Effector memory CD8-positive, alpha-beta T cell (primary cell): ENCODE measurements at regions not wholly inside any gene's neighbourhood (a gene's known extent, or its start where the extent isn't known, plus 50 kb on each side); places are given as distances from the start of the nearest gene placed in this dataset.
"Not testable (repeated sequence)": the region's sequence is repeated elsewhere in the genome, so short reads cannot be mapped to it uniquely, and the experiment has no call there.

Experiments
- ATAC-seq: fragments of 150-1000 bp; cut with Tn5 transposase; replicated peaks from 2 replicates; pipeline ENCODE4 v1.10.0; 2021; ENCODE audit warnings: mild to moderate bottlenecking, moderate library complexity
- DNase-seq, 3 experiments: peaks; one replicate each; pipeline ENCODE4 v3.0.0; 2021
- H3K27ac Mint-ChIP-seq, 2 donors: one replicate each; pipeline ENCODE4 v1.8.0; 2022; ENCODE audit warnings: mild to moderate bottlenecking in 2 of 2, mixed read lengths in 2 of 2, moderate library complexity in 2 of 2
- H3K27me3 Mint-ChIP-seq, 2 donors: one replicate each; pipeline ENCODE4 v1.8.0; 2022; ENCODE audit warnings: mixed read lengths in 2 of 2
- H3K36me3 Mint-ChIP-seq: one replicate; pipeline ENCODE4 v1.8.0; 2022; ENCODE audit warnings: mild to moderate bottlenecking, moderate library complexity, mixed read lengths; ENCODE audit not compliant: insufficient read depth
- H3K4me1 Mint-ChIP-seq, 2 donors: one replicate each; pipeline ENCODE4 v1.8.0; 2022; ENCODE audit warnings: low read depth in 2 of 2, mixed read lengths in 2 of 2
- H3K4me3 Mint-ChIP-seq, 2 donors: one replicate each; pipeline ENCODE4 v1.8.0; 2022; ENCODE audit warnings: mild to moderate bottlenecking in 2 of 2, mixed read lengths in 2 of 2, moderate library complexity in 2 of 2
- H3K9me3 Mint-ChIP-seq, 2 donors: one replicate each; pipeline ENCODE4 v1.8.0; 2022; ENCODE audit warnings: mixed read lengths in 2 of 2

GRCh38 chr12:75954041-75954440 lies 77.5 kb downstream of the PHLDA1 start:
- no peaks in the 10 kb centered on the region for H3K27me3 Mint-ChIP-seq
- H3K4me1 Mint-ChIP-seq: peaks cover 4 to 5% of the 10 kb centered on the region in 2 donors
- no peak overlapping the region for H3K4me3 Mint-ChIP-seq
- DNase-seq (no peak), ATAC-seq (no peak)
- H3K9me3 Mint-ChIP-seq: no peaks in the 10 kb centered on the region
- no peak overlapping the region for H3K27ac Mint-ChIP-seq
- no peaks in the 10 kb centered on the region for H3K36me3 Mint-ChIP-seq

DNA sequence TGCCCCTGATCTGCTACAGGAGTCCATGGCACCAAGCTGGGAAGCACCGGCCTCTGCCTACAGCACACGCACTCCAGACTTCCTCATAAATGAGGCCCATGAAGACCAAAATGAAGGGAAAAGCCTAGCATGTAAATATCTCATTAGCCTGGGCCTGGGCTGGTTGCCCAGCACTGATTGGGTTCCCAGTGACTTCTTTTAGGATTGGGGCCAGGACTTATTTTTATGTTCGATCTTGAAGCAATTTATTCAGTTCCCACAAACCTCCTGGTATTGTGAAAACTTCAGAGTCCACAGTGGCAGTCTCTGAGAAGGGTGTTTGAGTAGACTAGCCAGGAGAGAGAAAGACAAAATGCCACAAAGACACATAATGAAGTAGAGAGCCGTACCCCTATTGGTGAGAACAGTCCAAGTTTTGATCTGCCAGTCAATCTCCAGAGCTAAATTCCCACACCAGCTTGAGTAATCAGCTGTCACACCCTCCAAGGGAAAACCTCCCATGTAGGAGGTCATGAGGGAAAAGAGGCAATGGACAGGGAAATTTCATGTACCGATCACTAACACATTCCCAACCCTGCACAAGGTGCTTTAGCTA lies 78.2 kb downstream of the PHLDA1 start:
- no peaks in the 10 kb centered on the region for H3K36me3 Mint-ChIP-seq
- H3K4me3 Mint-ChIP-seq: no peak overlapping the region
- H3K9me3 Mint-ChIP-seq: no peaks in the 10 kb centered on the region
- DNase-seq (no peak), ATAC-seq (no peak)
- no peaks in the 10 kb centered on the region for H3K27me3 Mint-ChIP-seq
- no peaks in the 10 kb centered on the region for H3K4me1 Mint-ChIP-seq
- no peak overlapping the region for H3K27ac Mint-ChIP-seq

DNA sequence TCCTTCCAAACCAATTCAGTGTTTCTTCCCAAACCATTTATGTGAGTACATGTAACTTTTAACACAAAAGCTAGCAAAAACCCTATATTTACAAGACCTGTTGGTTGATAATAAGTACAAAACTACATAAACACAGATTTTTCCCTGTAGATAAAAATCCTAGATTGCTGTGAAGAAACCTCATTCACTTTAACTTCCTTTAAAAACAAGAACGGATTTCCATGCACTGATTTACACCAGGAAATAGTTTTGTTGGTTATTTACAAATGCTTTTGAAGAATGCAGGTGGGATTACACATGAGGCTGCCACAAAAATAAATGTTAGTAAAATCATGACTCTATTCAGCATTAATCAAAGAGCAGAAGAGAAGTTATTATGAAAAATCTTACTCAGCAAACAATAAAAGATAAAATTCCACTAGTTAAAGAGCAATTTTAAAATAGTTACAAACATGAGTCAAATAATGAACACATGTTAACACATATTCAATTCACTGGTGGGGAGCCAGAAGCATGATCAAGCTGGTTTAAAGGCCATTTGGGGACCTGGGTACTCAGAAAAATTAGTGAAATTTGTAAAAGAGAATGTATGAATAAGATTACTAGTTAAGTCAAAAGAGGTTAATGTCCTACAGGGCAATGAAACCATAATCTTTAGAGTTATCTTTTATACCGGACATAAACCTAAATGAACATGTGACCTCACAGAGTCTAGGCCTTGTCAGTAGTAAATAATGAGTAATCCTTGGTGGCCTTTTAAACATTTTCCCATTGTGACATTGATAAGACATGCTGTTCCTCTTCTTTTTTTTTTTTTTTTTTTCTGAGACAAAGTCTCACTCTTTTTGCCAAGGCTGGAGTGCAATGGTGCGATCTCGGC lies 79.9 kb downstream of the PHLDA1 start:
- Mint-ChIP-seq H3K9me3 (no peaks in the 10 kb centered on the region), H3K4me3 (no peak overlapping the region), H3K4me1 (no peaks in the 10 kb centered on the region), H3K27ac (no peak overlapping the region), H3K36me3 (no peaks in the 10 kb centered on the region), H3K27me3 (no peaks in the 10 kb centered on the region)
- ATAC-seq: no peak
- no peak for DNase-seq

- ATAC-seq (no peak), DNase-seq (no peak)
- Mint-ChIP-seq H3K9me3 (no peaks in the 10 kb centered on the region), H3K27me3 (no peaks in the 10 kb centered on the region), H3K36me3 (no peaks in the 10 kb centered on the region), H3K4me3 (no peak overlapping the region), H3K27ac (no peak overlapping the region), H3K4me1 (peaks cover 9 to 13% of the 10 kb centered on the region in 2 donors)
Measured at GRCh38 chr12:75947156-75947723, 84.3 kb downstream of the PHLDA1 start.

GRCh38 chr12:75945581-75945980 lies 86.0 kb downstream of the PHLDA1 start:
- Mint-ChIP-seq H3K9me3 (no peaks in the 10 kb centered on the region), H3K4me3 (no peak overlapping the region), H3K36me3 (no peaks in the 10 kb centered on the region), H3K27ac (peak overlapping the region in 1 of 2 donors; percentile 95), H3K4me1 (peaks cover 9 to 13% of the 10 kb centered on the region in 2 donors), H3K27me3 (no peaks in the 10 kb centered on the region)
- ATAC-seq: no peak
- no peak for DNase-seq

DNA sequence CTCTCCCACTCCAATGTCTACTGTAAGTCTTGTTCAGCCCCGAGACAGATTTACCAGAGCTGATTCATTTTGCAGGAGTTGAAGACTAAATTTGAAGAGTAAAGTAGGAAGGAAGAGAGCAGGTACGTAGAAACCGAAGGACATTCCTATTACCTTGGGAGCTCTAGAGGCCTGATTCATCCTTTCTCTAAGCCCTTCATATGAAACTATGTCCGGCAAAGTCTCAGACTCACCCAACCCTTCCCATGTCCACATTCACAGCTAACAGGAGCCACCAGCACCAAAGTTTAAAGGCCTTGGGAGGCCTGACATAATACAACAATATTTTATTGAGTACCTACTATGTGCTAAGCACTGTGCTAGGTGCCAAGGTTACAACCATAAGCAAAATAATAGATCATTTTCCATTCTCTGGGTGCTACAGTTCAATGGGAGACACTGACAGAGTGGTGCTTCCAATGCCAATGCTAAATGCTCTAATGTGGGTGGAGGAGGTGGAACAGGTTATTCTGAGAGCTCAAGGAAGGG lies 86.6 kb downstream of the PHLDA1 start:
- Mint-ChIP-seq H3K4me3 (peak overlapping the region in 1 of 2 donors; percentile 60), H3K4me1 (peaks cover 9 to 13% of the 10 kb centered on the region in 2 donors), H3K9me3 (no peaks in the 10 kb centered on the region), H3K36me3 (no peaks in the 10 kb centered on the region), H3K27me3 (no peaks in the 10 kb centered on the region), H3K27ac (peak overlapping the region; percentile 89 to 95)
- ATAC-seq: no peak
- DNase-seq: no peak

- no peak for DNase-seq
- Mint-ChIP-seq H3K4me3 (peak overlapping the region; percentile 48 to 60), H3K36me3 (no peaks in the 10 kb centered on the region), H3K4me1 (peaks cover 9 to 13% of the 10 kb centered on the region in 2 donors), H3K27me3 (no peaks in the 10 kb centered on the region), H3K27ac (peak overlapping the region; percentile 89 to 95), H3K9me3 (no peaks in the 10 kb centered on the region)
- peak; percentile 96 for ATAC-seq
Measured at GRCh38 chr12:75944097-75944904, 87.3 kb downstream of the PHLDA1 start.

GRCh38 chr12:75943730-75944096 lies 87.9 kb downstream of the PHLDA1 start:
- ATAC-seq (no peak), DNase-seq (no peak)
- no peaks in the 10 kb centered on the region for H3K9me3 Mint-ChIP-seq
- H3K27ac Mint-ChIP-seq: peak overlapping the region; percentile 89 to 95
- peak overlapping the region in 1 of 2 donors; percentile 60 for H3K4me3 Mint-ChIP-seq
- no peaks in the 10 kb centered on the region for H3K36me3 Mint-ChIP-seq
- H3K27me3 Mint-ChIP-seq: no peaks in the 10 kb centered on the region
- peaks cover 9 to 13% of the 10 kb centered on the region in 2 donors for H3K4me1 Mint-ChIP-seq

- H3K4me1 Mint-ChIP-seq: peaks cover 9 to 13% of the 10 kb centered on the region in 2 donors
- not testable (repeated sequence) for ATAC-seq, DNase-seq, H3K27me3 Mint-ChIP-seq, H3K9me3 Mint-ChIP-seq, H3K36me3 Mint-ChIP-seq, H3K27ac Mint-ChIP-seq, H3K4me3 Mint-ChIP-seq
Measured at GRCh38 chr12:75941661-75942060, 89.9 kb downstream of the PHLDA1 start.

- DNase-seq: no peak
- H3K27me3 Mint-ChIP-seq: no peaks in the 10 kb centered on the region
- no peak for ATAC-seq
- H3K9me3 Mint-ChIP-seq: no peaks in the 10 kb centered on the region
- no peak overlapping the region for H3K4me3 Mint-ChIP-seq
- H3K4me1 Mint-ChIP-seq: peaks cover 10 to 13% of the 10 kb centered on the region in 2 donors
- no peak overlapping the region for H3K27ac Mint-ChIP-seq
- peaks cover 4% of the 10 kb centered on the region for H3K36me3 Mint-ChIP-seq
Measured at GRCh38 chr12:75939016-75939642, 92.4 kb downstream of the PHLDA1 start.

DNA sequence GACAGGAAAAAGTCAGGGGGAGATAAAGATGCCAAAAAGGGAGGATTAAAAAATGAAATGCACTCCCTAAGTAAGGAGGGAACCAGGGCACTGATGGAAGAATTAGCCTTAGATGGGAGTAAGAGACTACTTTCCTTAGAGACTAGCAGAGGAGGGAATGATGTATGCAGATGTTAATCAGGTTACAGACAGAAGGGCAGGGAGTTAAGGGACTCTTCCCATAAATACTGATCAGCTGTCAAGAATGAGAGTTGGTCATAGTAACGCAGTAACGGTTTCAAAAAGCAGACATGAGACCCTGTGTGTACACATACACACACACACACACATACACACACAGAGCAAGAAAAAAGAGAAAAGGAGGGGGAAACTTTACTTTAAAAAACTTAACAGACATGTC lies 93.4 kb downstream of the PHLDA1 start:
- ATAC-seq (no peak), DNase-seq (no peak)
- Mint-ChIP-seq H3K9me3 (no peaks in the 10 kb centered on the region), H3K4me3 (no peak overlapping the region), H3K27ac (no peak overlapping the region), H3K27me3 (no peaks in the 10 kb centered on the region), H3K4me1 (peaks cover 5 to 6% of the 10 kb centered on the region in 2 donors), H3K36me3 (peaks cover 4% of the 10 kb centered on the region)

- no peak for DNase-seq
- Mint-ChIP-seq H3K27me3 (no peaks in the 10 kb centered on the region), H3K9me3 (no peaks in the 10 kb centered on the region), H3K27ac (no peak overlapping the region), H3K4me3 (no peak overlapping the region), H3K36me3 (peaks cover 4% of the 10 kb centered on the region), H3K4me1 (peaks cover 5 to 6% of the 10 kb centered on the region in 2 donors)
- no peak for ATAC-seq
Measured at GRCh38 chr12:75937486-75937885, 94.1 kb downstream of the PHLDA1 start.
